Left ventricle myocardium inferior (tissue), 1 donor: ENCODE measurements at regions not wholly inside any gene's neighbourhood (a gene's known extent, or its start where the extent isn't known, plus 50 kb on each side); places are given as distances from the start of the nearest gene placed in this dataset.
A peak's percentile ranks its signal among the peaks of the same experiment; 100 is the strongest.
"Not testable (repeated sequence)": the region's sequence is repeated elsewhere in the genome, so short reads cannot be mapped to it uniquely, and the experiment has no call there.

ENCODE experiments used
- DNase-seq: peaks from one replicate; pipeline ENCODE4 v3.0.0-alpha.2; 2020
- H3K27ac ChIP-seq: fragments of 200-600 bp; replicated peaks from 2 replicates; pipeline ENCODE4 v1.8.0; 2021
- H3K27me3 ChIP-seq: fragments of 200-600 bp; 2 replicates; pipeline ENCODE4 v1.8.0; 2021; ENCODE audit warnings: low read depth
- H3K36me3 ChIP-seq: fragments of 200-600 bp; 2 replicates; pipeline ENCODE4 v1.8.0; 2021
- H3K4me1 ChIP-seq: fragments of 200-600 bp; 2 replicates; pipeline ENCODE4 v1.8.0; 2021
- H3K4me3 ChIP-seq: fragments of 200-600 bp; 2 replicates; pipeline ENCODE4 v1.8.0; 2021; ENCODE audit warnings: mild to moderate bottlenecking, moderate library complexity
- H3K9me3 ChIP-seq: fragments of 200-600 bp; replicated peaks from 2 replicates; pipeline ENCODE4 v1.8.0; 2021
- intact Hi-C: fragments of 100-400 bp; cut with micrococcal nuclease; formaldehyde crosslinking; loops from one replicate; pipeline ENCODE4 v1.11.0; 2022
- TF ChIP-seq, protein P1 (sequence below): fragments of 200-600 bp; IDR thresholded peaks from 2 replicates; pipeline ENCODE4 v1.8.0; 2021; ENCODE audit warnings: antibody characterized with exemption, mild to moderate bottlenecking, borderline replicate concordance
- donor health status: DM: no; HTN: yes; CAD: no; lungs with severe emphysema.

DNA sequence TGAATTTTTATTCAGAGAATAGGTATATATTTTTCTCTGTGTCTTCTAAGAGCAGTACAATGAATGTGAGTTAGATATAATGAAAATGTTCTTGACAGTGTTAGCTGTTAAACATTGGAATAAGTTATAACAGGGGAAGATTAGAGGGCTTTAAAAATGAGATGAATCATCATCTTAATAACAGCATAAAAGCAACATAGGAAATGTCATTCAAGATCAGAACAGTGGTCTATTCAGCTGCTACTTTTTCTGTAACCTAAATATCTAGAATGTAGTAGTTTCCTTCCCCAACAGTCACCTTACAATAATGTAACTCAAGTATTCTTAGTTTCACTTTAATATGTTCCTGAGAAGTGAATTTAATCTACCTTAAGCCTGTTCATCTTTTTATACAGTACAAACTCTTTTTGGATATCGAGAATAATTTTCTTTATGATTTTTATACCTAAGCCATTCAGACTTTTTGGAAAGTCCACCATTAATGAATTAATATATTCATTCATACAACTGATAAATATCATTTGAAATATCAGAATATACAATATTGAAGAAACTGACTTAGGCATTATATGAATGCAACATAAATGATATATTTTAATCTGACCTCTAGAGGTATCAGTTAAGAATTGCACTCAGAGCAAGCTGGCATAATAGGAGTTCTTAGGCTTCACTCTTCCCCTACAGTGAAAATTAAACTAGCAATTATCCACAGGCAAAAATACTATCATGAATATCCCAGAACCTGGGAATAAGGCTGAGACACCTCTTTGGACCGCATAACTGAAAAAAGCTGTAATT lies 66.1 kb upstream of the EDIL3 start:
- intact Hi-C loops = no loop called here
- DNase-seq = no peak
- H3K36me3 ChIP-seq = no peaks in the 10 kb centered on the region

DNA sequence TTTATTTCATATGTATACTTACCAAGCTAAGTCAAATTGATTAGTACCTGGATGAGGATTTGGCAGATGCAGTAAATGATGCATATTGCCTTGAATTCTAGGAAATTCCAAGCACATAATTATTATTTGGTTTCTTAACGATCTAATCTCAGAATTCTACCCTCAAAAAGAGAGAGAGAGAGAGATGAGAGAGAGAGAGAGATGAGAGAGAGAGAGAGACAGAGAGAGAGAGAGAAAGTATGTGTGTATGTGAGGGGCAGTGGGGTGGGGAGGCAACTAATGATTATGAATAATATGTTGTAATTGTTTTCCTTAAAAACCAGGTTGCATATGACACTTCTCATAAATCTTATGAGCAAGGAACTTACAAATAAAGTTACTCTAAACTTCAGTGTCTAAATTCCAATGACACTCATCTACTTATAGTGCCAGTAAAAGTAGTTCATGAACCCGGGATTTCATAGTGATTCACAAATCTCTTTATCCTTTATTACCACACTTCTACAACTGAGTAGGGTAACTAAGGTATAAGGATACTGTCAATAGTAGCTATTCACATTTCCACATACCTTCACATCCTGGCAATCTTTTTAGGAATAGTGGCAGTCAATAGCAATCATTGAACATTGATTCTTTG lies 60.5 kb upstream of the EDIL3 start:
- intact Hi-C loops = no loop called here
- TF ChIP-seq, protein P1, sequence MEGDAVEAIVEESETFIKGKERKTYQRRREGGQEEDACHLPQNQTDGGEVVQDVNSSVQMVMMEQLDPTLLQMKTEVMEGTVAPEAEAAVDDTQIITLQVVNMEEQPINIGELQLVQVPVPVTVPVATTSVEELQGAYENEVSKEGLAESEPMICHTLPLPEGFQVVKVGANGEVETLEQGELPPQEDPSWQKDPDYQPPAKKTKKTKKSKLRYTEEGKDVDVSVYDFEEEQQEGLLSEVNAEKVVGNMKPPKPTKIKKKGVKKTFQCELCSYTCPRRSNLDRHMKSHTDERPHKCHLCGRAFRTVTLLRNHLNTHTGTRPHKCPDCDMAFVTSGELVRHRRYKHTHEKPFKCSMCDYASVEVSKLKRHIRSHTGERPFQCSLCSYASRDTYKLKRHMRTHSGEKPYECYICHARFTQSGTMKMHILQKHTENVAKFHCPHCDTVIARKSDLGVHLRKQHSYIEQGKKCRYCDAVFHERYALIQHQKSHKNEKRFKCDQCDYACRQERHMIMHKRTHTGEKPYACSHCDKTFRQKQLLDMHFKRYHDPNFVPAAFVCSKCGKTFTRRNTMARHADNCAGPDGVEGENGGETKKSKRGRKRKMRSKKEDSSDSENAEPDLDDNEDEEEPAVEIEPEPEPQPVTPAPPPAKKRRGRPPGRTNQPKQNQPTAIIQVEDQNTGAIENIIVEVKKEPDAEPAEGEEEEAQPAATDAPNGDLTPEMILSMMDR = no peak
- Histone ChIP-seq H3K36me3 (no peaks in the 10 kb centered on the region), H3K9me3 (peaks cover 14% of the 10 kb centered on the region), H3K27ac (no peak overlapping the region), H3K4me1 (no peaks in the 10 kb centered on the region), H3K4me3 (no peak overlapping the region), H3K27me3 (no peaks in the 10 kb centered on the region)
- DNase-seq = no peak

More for the DNA sequence above, 66.1 kb upstream of the EDIL3 start:
- TF ChIP-seq, protein P1 = peak; percentile 44
- Histone ChIP-seq H3K9me3 (peaks cover 32% of the 10 kb centered on the region), H3K27ac (no peak overlapping the region), H3K27me3 (no peaks in the 10 kb centered on the region), H3K4me1 (no peaks in the 10 kb centered on the region), H3K4me3 (no peak overlapping the region)

DNA sequence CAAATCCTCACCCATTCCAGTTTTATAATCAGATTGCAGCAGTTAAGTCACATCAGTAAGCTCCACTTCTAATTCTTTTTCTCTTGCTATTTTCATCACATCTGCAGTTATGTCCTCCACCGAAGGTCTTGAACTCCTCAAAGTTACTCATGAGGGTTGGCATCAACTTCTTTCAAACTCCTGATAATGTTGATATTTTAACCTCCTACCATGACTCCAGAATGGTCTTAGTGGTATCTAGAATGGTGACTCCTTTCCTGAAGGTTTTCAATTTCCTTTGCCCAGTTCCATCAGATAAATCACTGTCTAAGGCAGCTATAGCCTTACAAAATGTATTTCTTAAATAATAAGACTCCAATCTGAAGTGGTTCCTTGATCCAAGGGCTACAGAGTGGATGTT lies 53.8 kb upstream of the EDIL3 start:
- Histone ChIP-seq H3K27me3 (no peaks in the 10 kb centered on the region), H3K4me1 (no peaks in the 10 kb centered on the region), H3K4me3 (no peak overlapping the region), H3K9me3 (peaks cover 19% of the 10 kb centered on the region), H3K27ac (no peak overlapping the region), H3K36me3 (no peaks in the 10 kb centered on the region)
- intact Hi-C loops = no loop called here
- no peak for DNase-seq
- TF ChIP-seq, protein P1 = no peak

DNA sequence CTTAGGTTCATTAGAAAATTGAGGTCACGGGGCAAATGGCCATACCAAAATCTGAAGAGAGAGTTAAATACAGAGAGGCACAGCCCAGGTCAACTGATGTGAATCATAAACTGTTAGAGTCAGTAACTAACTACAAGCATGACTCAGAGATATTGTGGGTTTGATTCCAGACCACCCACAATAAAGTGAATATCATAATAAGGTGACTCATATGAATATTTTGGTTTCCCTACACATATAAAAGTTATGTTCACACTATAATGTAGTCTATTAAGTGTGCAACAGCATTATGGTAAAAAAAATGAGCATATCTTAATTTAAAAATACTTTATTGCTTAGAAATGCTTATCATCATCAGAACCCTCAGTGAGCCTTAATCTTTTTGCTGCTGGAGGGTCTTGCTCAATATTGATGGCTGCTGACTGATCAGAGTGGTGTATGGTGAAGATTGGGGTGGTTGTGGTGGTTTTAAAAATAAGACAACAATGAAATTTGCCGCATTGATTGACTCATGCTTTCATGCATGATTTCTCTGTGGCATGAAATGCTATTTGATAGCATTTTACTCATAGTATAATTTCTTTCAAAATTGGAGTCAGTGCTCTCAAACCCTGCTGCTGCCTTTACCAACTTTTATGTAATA lies 53.1 kb upstream of the EDIL3 start:
- Histone ChIP-seq H3K4me3 (no peak overlapping the region), H3K27ac (no peak overlapping the region), H3K36me3 (no peaks in the 10 kb centered on the region), H3K4me1 (no peaks in the 10 kb centered on the region), H3K27me3 (no peaks in the 10 kb centered on the region), H3K9me3 (peaks cover 19% of the 10 kb centered on the region)
- intact Hi-C loops = no loop called here
- TF ChIP-seq, protein P1 = no peak
- DNase-seq = no peak

DNA sequence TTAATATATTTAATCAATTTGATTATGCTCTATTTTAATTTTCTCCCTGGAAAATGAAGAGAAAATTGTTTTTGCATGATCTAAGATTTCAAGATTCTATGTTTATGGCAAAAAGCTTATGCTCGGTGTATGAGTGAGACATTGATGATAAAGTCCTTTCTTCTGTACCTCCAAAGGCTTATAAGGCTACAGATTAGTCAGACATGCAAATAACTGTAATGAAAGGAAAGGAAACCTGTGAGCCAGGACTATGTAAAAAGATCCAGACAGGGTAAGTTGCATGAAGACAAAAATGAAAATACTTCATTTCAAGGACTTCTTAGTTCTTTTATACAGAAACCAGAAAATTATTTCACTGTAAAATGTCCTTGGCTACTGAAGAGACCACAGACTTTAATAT lies 52.2 kb upstream of the EDIL3 start:
- H3K27me3 ChIP-seq = no peaks in the 10 kb centered on the region
- no peaks in the 10 kb centered on the region for H3K4me1 ChIP-seq
- H3K27ac ChIP-seq = no peak overlapping the region
- H3K9me3 ChIP-seq = peaks cover 19% of the 10 kb centered on the region
- TF ChIP-seq, protein P1 = no peak
- DNase-seq = no peak
- no peaks in the 10 kb centered on the region for H3K36me3 ChIP-seq
- intact Hi-C loops = no loop called here
- H3K4me3 ChIP-seq = no peak overlapping the region

DNA sequence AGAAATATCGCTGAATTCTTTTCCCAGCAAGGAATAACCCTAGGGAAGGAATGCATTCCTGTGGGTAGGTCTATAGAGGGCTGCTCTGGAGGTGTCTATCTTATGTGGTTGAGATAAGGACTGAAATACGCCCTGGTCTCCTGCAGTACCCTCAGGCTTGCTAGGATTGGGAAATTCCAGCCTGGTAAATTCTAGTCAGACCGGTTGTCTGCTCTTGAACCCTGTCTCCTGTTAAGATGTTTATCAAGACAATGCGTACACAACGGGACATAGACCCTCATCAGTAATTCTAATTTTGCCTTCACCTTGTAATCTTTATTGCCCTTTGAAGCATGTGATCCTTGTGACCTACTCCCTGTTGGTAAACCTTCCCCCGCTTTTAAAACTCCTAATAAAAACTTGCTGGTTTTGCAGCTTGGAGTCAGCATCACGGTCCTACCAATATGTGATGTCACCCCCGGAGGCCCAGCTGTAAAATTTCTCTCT lies 51.2 kb upstream of the EDIL3 start:
- DNase-seq, intact Hi-C loops, H3K27me3 ChIP-seq, H3K27ac ChIP-seq, H3K4me3 ChIP-seq, H3K36me3 ChIP-seq, H3K4me1 ChIP-seq: not testable (repeated sequence)
- peaks cover 12% of the 10 kb centered on the region for H3K9me3 ChIP-seq
